Endometrium (tissue), 2 donors: ENCODE measurements at regions not wholly inside any gene's neighbourhood (a gene's known extent, or its start where the extent isn't known, plus 50 kb on each side); places are given as distances from the start of the nearest gene placed in this dataset.
"Not testable (repeated sequence)": the region's sequence is repeated elsewhere in the genome, so short reads cannot be mapped to it uniquely, and the experiment has no call there.

Experiments used
- FAIRE-seq: peaks from 2 replicates; lab custom pipeline; 2012; peaks lifted over from hg19 to GRCh38; lab: Jason Lieb, UNC
- donor health status: control.
- donor health status: control.

GRCh38 chr11:121864660-121865059, 251.4 kb downstream of the BLID start:
- FAIRE-seq, result no peak

GRCh38 chr11:121863126-121863525, 252.9 kb downstream of the BLID start:
- no peak for FAIRE-seq

- FAIRE-seq, result not testable (repeated sequence)
These were observed 260.9 kb downstream of the BLID start for GRCh38 chr11:121855138-121855537.

GRCh38 chr11:121844016-121844415, 272.0 kb downstream of the BLID start:
- FAIRE-seq, result no peak

GRCh38 chr11:121842192-121842585, 273.8 kb downstream of the BLID start:
- FAIRE-seq, result no peak

GRCh38 chr11:121841487-121842191, 274.4 kb downstream of the BLID start:
- FAIRE-seq, result no peak

- no peak for FAIRE-seq
These were observed 276.2 kb downstream of the BLID start for GRCh38 chr11:121839781-121840180.

GRCh38 chr11:121838571-121838970, 277.4 kb downstream of the BLID start:
- FAIRE-seq, result no peak

GRCh38 chr11:121833970-121834369, 282.0 kb downstream of the BLID start:
- no peak for FAIRE-seq

- FAIRE-seq, result no peak
These were observed 286.8 kb downstream of the BLID start for GRCh38 chr11:121829159-121829643.

GRCh38 chr11:121814962-121815361, 301.1 kb downstream of the BLID start:
- FAIRE-seq, result no peak

- no peak for FAIRE-seq
These were observed 301.7 kb downstream of the BLID start for GRCh38 chr11:121814296-121814695.

GRCh38 chr11:121810291-121810690, 305.7 kb downstream of the BLID start:
- no peak for FAIRE-seq

- no peak for FAIRE-seq
These were observed 307.9 kb downstream of the BLID start for GRCh38 chr11:121808096-121808495.

GRCh38 chr11:121807051-121807450, 309.0 kb downstream of the BLID start:
- FAIRE-seq, result no peak

GRCh38 chr11:121802542-121802941, 313.5 kb downstream of the BLID start:
- FAIRE-seq, result no peak

- FAIRE-seq, result no peak
These were observed 314.2 kb downstream of the BLID start for GRCh38 chr11:121801781-121802180.

GRCh38 chr11:121801394-121801748, 314.6 kb downstream of the BLID start:
- no peak for FAIRE-seq

GRCh38 chr11:121800731-121801393, 315.2 kb downstream of the BLID start:
- FAIRE-seq, result no peak

GRCh38 chr11:121800240-121800639, 315.8 kb downstream of the BLID start:
- no peak for FAIRE-seq

GRCh38 chr11:121797496-121797895, 318.5 kb downstream of the BLID start:
- no peak for FAIRE-seq

GRCh38 chr11:121795174-121795573, 320.8 kb downstream of the BLID start:
- FAIRE-seq, result no peak

GRCh38 chr11:121794671-121795141, 321.3 kb downstream of the BLID start:
- FAIRE-seq, result no peak

GRCh38 chr11:121793916-121794315, 322.1 kb downstream of the BLID start:
- FAIRE-seq, result no peak
